Cardiac muscle cell (in vitro differentiated cells and primary cell): ENCODE measurements at regions not wholly inside any gene's neighbourhood (a gene's known extent, or its start where the extent isn't known, plus 50 kb on each side); places are given as distances from the start of the nearest gene placed in this dataset.

ENCODE experiments used
- DNase-seq, 2 donors: peaks; one replicate each; pipeline versions ENCODE4 v3.0.0 to v3.0.0-alpha.2; 2010 to 2017; ENCODE audit warnings: low read depth in 1 of 2, low spot score in 1 of 2
- H3K27ac ChIP-seq: fragments of 200-600 bp; sonication (generic); 2 replicates; pipeline ENCODE4 v1.5.1; 2016
- H3K27me3 ChIP-seq: fragments of 200-600 bp; sonication (generic); 2 replicates; pipeline ENCODE4 v1.6.0; 2016; ENCODE audit warnings: control low read depth
- H3K36me3 ChIP-seq: fragments of 200-600 bp; sonication (generic); 2 replicates; pipeline ENCODE4 v1.5.1; 2016; ENCODE audit warnings: control low read depth
- H3K4me1 ChIP-seq: fragments of 200-600 bp; sonication (generic); 2 replicates; pipeline ENCODE4 v1.8.1; 2017; ENCODE audit warnings: low read depth, mild to moderate bottlenecking, mixed run types
- H3K4me3 ChIP-seq: fragments of 200-600 bp; sonication (generic); 2 replicates; pipeline ENCODE4 v1.5.1; 2016; ENCODE audit warnings: mild to moderate bottlenecking
- H3K9me3 ChIP-seq: fragments of 200-600 bp; sonication (generic); 2 replicates; pipeline ENCODE4 v1.5.1; 2017; ENCODE audit warnings: low read depth, mild to moderate bottlenecking, control low read depth
- CTCF ChIP-seq: IDR thresholded peaks from 2 replicates; pipeline ENCODE4 v1.5.1; 2012; ENCODE audit warnings: low read depth, mild to moderate bottlenecking, low read length

- no peak for DNase-seq
- no peak overlapping the region for H3K27ac ChIP-seq
- no peaks in the 10 kb centered on the region for H3K9me3 ChIP-seq
- H3K27me3 ChIP-seq = no peaks in the 10 kb centered on the region
- no peak for TF ChIP-seq CTCF
- H3K36me3 ChIP-seq = no peaks in the 10 kb centered on the region
- H3K4me1 ChIP-seq = no peaks in the 10 kb centered on the region
- no peak overlapping the region for H3K4me3 ChIP-seq
These were observed 99.3 kb downstream of the SINHCAF start for GRCh38 chr12:31226639-31227038.

GRCh38 chr12:31227401-31227981 lies 98.5 kb downstream of the SINHCAF start:
- Histone ChIP-seq H3K4me3 (no peak overlapping the region), H3K27me3 (no peaks in the 10 kb centered on the region), H3K9me3 (no peaks in the 10 kb centered on the region), H3K36me3 (no peaks in the 10 kb centered on the region), H3K4me1 (no peaks in the 10 kb centered on the region), H3K27ac (no peak overlapping the region)
- no peak for DNase-seq
- TF ChIP-seq CTCF = no peak

GRCh38 chr12:31228811-31229792 lies 96.8 kb downstream of the SINHCAF start:
- no peaks in the 10 kb centered on the region for H3K9me3 ChIP-seq
- no peak overlapping the region for H3K27ac ChIP-seq
- no peak for DNase-seq
- H3K4me3 ChIP-seq = no peak overlapping the region
- TF ChIP-seq CTCF = no peak
- no peaks in the 10 kb centered on the region for H3K4me1 ChIP-seq
- H3K27me3 ChIP-seq = no peaks in the 10 kb centered on the region
- H3K36me3 ChIP-seq = no peaks in the 10 kb centered on the region

GRCh38 chr12:31230004-31230403 lies 95.9 kb downstream of the SINHCAF start:
- no peaks in the 10 kb centered on the region for H3K36me3 ChIP-seq
- no peak for DNase-seq
- no peaks in the 10 kb centered on the region for H3K27me3 ChIP-seq
- H3K9me3 ChIP-seq = no peaks in the 10 kb centered on the region
- no peak for TF ChIP-seq CTCF
- H3K4me1 ChIP-seq = no peaks in the 10 kb centered on the region
- H3K27ac ChIP-seq = no peak overlapping the region
- H3K4me3 ChIP-seq = no peak overlapping the region
